WTC11 (cell line): ENCODE measurements at regions not wholly inside any gene's neighbourhood (a gene's known extent, or its start where the extent isn't known, plus 50 kb on each side); places are given as distances from the start of the nearest gene placed in this dataset.

Source experiments
- FOXJ3 ChIP-seq: sonication (generic); formaldehyde crosslinking; IDR thresholded peaks from 2 replicates; pipeline ENCODE4 v1.9.0; 2021; ENCODE audit warnings: missing genetic modification reagents, mild to moderate bottlenecking, borderline replicate concordance
- JUN ChIP-seq: sonication (generic); formaldehyde crosslinking; IDR thresholded peaks from 2 replicates; pipeline ENCODE4 v1.8.0; 2023; ENCODE audit warnings: mild to moderate bottlenecking, missing genetic modification reagents
- TCF7 ChIP-seq: sonication (generic); formaldehyde crosslinking; IDR thresholded peaks from 2 replicates; pipeline ENCODE4 v1.8.0; 2022; ENCODE audit warnings: mild to moderate bottlenecking, low read depth, missing genetic modification reagents, moderate library complexity
- TF ChIP-seq, protein P1 (sequence below): fragments of 200-600 bp; IDR thresholded peaks from 2 replicates; pipeline ENCODE4 v1.8.0; 2022; ENCODE audit warnings: antibody characterized with exemption
- TF ChIP-seq, protein P2 (sequence below): sonication (generic); formaldehyde crosslinking; IDR thresholded peaks from 2 replicates; pipeline ENCODE4 v1.8.0; 2022; ENCODE audit warnings: mild to moderate bottlenecking, missing genetic modification reagents

DNA sequence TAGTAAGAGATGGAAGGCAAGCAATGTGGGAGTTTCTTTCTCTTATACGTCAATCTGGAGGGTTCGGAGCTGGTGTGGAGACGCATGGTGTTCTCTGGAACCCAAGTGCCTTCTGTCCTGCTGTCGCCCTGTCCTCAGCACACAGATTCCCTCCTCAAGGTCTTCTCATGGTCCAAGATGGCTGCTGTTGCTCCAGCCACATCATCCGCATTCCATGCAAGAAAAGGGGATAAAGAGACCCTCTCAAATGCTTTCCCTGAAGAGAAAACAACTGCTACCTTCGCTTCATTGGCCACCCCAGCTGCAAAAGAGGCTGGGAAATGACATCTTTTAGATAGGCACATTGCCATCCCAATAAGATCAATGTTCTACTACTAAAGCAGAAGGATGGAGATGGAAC lies 151.2 kb downstream of the ANKRD60 start:
- TF ChIP-seq, protein P1, sequence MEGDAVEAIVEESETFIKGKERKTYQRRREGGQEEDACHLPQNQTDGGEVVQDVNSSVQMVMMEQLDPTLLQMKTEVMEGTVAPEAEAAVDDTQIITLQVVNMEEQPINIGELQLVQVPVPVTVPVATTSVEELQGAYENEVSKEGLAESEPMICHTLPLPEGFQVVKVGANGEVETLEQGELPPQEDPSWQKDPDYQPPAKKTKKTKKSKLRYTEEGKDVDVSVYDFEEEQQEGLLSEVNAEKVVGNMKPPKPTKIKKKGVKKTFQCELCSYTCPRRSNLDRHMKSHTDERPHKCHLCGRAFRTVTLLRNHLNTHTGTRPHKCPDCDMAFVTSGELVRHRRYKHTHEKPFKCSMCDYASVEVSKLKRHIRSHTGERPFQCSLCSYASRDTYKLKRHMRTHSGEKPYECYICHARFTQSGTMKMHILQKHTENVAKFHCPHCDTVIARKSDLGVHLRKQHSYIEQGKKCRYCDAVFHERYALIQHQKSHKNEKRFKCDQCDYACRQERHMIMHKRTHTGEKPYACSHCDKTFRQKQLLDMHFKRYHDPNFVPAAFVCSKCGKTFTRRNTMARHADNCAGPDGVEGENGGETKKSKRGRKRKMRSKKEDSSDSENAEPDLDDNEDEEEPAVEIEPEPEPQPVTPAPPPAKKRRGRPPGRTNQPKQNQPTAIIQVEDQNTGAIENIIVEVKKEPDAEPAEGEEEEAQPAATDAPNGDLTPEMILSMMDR: no peak
- TF ChIP-seq, protein P2, sequence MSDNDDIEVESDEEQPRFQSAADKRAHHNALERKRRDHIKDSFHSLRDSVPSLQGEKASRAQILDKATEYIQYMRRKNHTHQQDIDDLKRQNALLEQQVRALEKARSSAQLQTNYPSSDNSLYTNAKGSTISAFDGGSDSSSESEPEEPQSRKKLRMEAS (CRISPR knock-in tag): no peak
- no peak for TF ChIP-seq JUN (CRISPR knock-in tag)
- no peak for TF ChIP-seq TCF7 (CRISPR knock-in tag)
- no peak for TF ChIP-seq FOXJ3 (CRISPR knock-in tag)
